Endodermal cell (in vitro differentiated cells): ENCODE measurements at regions not wholly inside any gene's neighbourhood (a gene's known extent, or its start where the extent isn't known, plus 50 kb on each side); places are given as distances from the start of the nearest gene placed in this dataset.

Experiments used
- DNase-seq: peaks from one replicate; pipeline ENCODE4 v3.0.0-alpha.2; 2017
- H3K27ac ChIP-seq: 2 replicates; pipeline ENCODE4 v1.5.1; 2013; ENCODE audit warnings: mild to moderate bottlenecking, low read depth, low read length, moderate library complexity
- H3K27me3 ChIP-seq: 2 replicates; pipeline ENCODE4 v1.6.1; 2013; ENCODE audit warnings: mild to moderate bottlenecking, low read length, moderate library complexity; ENCODE audit not compliant: insufficient read depth, control insufficient read depth, poor library complexity, severe bottlenecking
- H3K36me3 ChIP-seq: 2 replicates; pipeline ENCODE4 v1.7.0; 2013; ENCODE audit warnings: mild to moderate bottlenecking, low read length, moderate library complexity; ENCODE audit not compliant: control insufficient read depth, insufficient read depth
- H3K4me1 ChIP-seq: one replicate; pipeline ENCODE4 v1.7.0; 2013; ENCODE audit warnings: low read length; ENCODE audit not compliant: control insufficient read depth, insufficient read depth
- H3K4me3 ChIP-seq: 2 replicates; pipeline ENCODE4 v1.5.1; 2013; ENCODE audit warnings: mild to moderate bottlenecking, low read length, moderate library complexity
- H3K9ac ChIP-seq: 2 replicates; pipeline ENCODE4 v1.6.1; 2013; ENCODE audit warnings: mild to moderate bottlenecking, low read length, moderate library complexity; ENCODE audit not compliant: poor library complexity, severe bottlenecking; ENCODE audit errors: extremely low read depth
- H3K9me3 ChIP-seq: 2 replicates; pipeline ENCODE4 v1.6.1; 2013; ENCODE audit warnings: mild to moderate bottlenecking, low read length, moderate library complexity; ENCODE audit not compliant: control insufficient read depth
- H3K27ac Mint-ChIP-seq: 2 replicates; pipeline ENCODE4 v1.8.0; 2020; ENCODE audit warnings: mixed read lengths
- H3K27me3 Mint-ChIP-seq: 2 replicates; pipeline ENCODE4 v1.8.0; 2021; ENCODE audit warnings: mild to moderate bottlenecking, mixed read lengths; ENCODE audit not compliant: insufficient read depth
- H3K36me3 Mint-ChIP-seq: 2 replicates; pipeline ENCODE4 v1.8.0; 2020; ENCODE audit warnings: low read depth, mixed read lengths
- H3K4me1 Mint-ChIP-seq: 2 replicates; pipeline ENCODE4 v1.8.0; 2020; ENCODE audit warnings: mixed read lengths
- H3K4me3 Mint-ChIP-seq: 2 replicates; pipeline ENCODE4 v1.8.0; 2020; ENCODE audit warnings: mild to moderate bottlenecking, moderate library complexity, mixed read lengths
- H3K9me3 Mint-ChIP-seq: 2 replicates; pipeline ENCODE4 v1.8.0; 2020; ENCODE audit warnings: mild to moderate bottlenecking, mixed read lengths
- CTCF ChIP-seq: fragments of 200-600 bp; sonication (generic); conservative IDR thresholded peaks from 2 replicates; pipeline ENCODE4 v1.5.0; 2021; ENCODE audit warnings: antibody characterized with exemption, mild to moderate bottlenecking
- WGBS, 2 experiments: methylation state at CpG; one replicate each; pipeline versions ENCODE4 v1.1.5 to v1.1.7; 2013; ENCODE audit warnings: missing lambda C conversion rate in 2 of 2, mixed read lengths in 1 of 2; ENCODE audit not compliant: insufficient coverage in 1 of 2, insufficient read length in 1 of 2; 5-methylcytosine and 5-hydroxymethylcytosine counted together

- Mint-ChIP-seq H3K9me3 (no peaks in the 10 kb centered on the region), H3K4me1 (no peaks in the 10 kb centered on the region), H3K27me3 (no peaks in the 10 kb centered on the region), H3K27ac (no peak overlapping the region), H3K36me3 (no peaks in the 10 kb centered on the region), H3K4me3 (no peak overlapping the region)
- Histone ChIP-seq H3K9ac (no peak overlapping the region), H3K27ac (no peak overlapping the region), H3K9me3 (no peaks in the 10 kb centered on the region), H3K4me1 (no peaks in the 10 kb centered on the region), H3K36me3 (no peaks in the 10 kb centered on the region), H3K27me3 (no peaks in the 10 kb centered on the region), H3K4me3 (no peak overlapping the region)
- DNase-seq: no peak
- no peak for TF ChIP-seq CTCF
These were observed 243.9 kb downstream of the TOMM20 start for GRCh38 chr1:234884701-234885100.

GRCh38 chr1:234884006-234884405, 244.6 kb downstream of the TOMM20 start:
- DNase-seq: no peak
- no peak overlapping the region for H3K27ac ChIP-seq
- H3K9ac ChIP-seq: no peak overlapping the region
- Mint-ChIP-seq H3K4me3 (no peak overlapping the region), H3K27ac (no peak overlapping the region), H3K9me3 (no peaks in the 10 kb centered on the region), H3K4me1 (no peaks in the 10 kb centered on the region), H3K36me3 (no peaks in the 10 kb centered on the region), H3K27me3 (no peaks in the 10 kb centered on the region)
- H3K36me3 ChIP-seq: no peaks in the 10 kb centered on the region
- H3K4me3 ChIP-seq: no peak overlapping the region
- H3K27me3 ChIP-seq: no peaks in the 10 kb centered on the region
- no peaks in the 10 kb centered on the region for H3K4me1 ChIP-seq
- no peak for TF ChIP-seq CTCF
- WGBS, 2 experiments: 91 to 97% methylated on average over 5 to 6 of the region's 6 CpGs
- H3K9me3 ChIP-seq: no peaks in the 10 kb centered on the region

GRCh38 chr1:234882898-234883297, 245.7 kb downstream of the TOMM20 start:
- no peak overlapping the region for H3K4me3 Mint-ChIP-seq
- WGBS, 2 experiments: 91 to 96% methylated on average over 4 to 6 of the region's 6 CpGs
- Histone ChIP-seq H3K27me3 (no peaks in the 10 kb centered on the region), H3K36me3 (no peaks in the 10 kb centered on the region), H3K27ac (no peak overlapping the region), H3K9me3 (no peaks in the 10 kb centered on the region), H3K4me3 (no peak overlapping the region), H3K9ac (no peak overlapping the region), H3K4me1 (no peaks in the 10 kb centered on the region)
- no peaks in the 10 kb centered on the region for H3K9me3 Mint-ChIP-seq
- H3K4me1 Mint-ChIP-seq: no peaks in the 10 kb centered on the region
- H3K27ac Mint-ChIP-seq: no peak overlapping the region
- no peaks in the 10 kb centered on the region for H3K27me3 Mint-ChIP-seq
- no peak for TF ChIP-seq CTCF
- DNase-seq: no peak
- H3K36me3 Mint-ChIP-seq: no peaks in the 10 kb centered on the region
